Esophagus squamous epithelium (tissue), 5 donors: ENCODE measurements at regions not wholly inside any gene's neighbourhood (a gene's known extent, or its start where the extent isn't known, plus 50 kb on each side); places are given as distances from the start of the nearest gene placed in this dataset.

ENCODE experiments used
- DNase-seq: peaks from one replicate; lab custom pipeline; 2025; lab: John Stamatoyannopoulos, UW
- H3K27ac ChIP-seq, 4 donors: fragments of 200-600 bp; sonication (generic); one replicate each; pipeline ENCODE4 v1.5.1; 2016 to 2019; ENCODE audit warnings: mild to moderate bottlenecking in 1 of 4
- H3K27me3 ChIP-seq, 4 donors: fragments of 200-600 bp; sonication (generic); 1 replicate in 3 of 4; 2 replicates in 1 of 4; pipeline versions ENCODE4 v1.5.1 to v1.6.0; 2017 to 2021; ENCODE audit warnings: antibody characterized with exemption in 1 of 4
- H3K36me3 ChIP-seq, 3 donors: fragments of 200-600 bp; sonication (generic); one replicate each; pipeline ENCODE4 v1.5.1; 2016 to 2019
- H3K4me1 ChIP-seq, 3 donors: fragments of 200-600 bp; sonication (generic); one replicate each; pipeline ENCODE4 v1.5.1; 2017 to 2019
- H3K4me3 ChIP-seq, 4 donors: fragments of 200-600 bp; sonication (generic); 1 replicate in 3 of 4; 2 replicates in 1 of 4; pipeline ENCODE4 v1.5.1; 2016 to 2019; ENCODE audit warnings: mild to moderate bottlenecking in 2 of 4, moderate library complexity in 1 of 4
- H3K9me3 ChIP-seq, 3 donors: fragments of 200-600 bp; sonication (generic); one replicate each; pipeline ENCODE4 v1.5.1; 2016 to 2019
- CTCF ChIP-seq, 6 experiments: fragments of 450-650 bp in 4 of 6; fragments of 200-600 bp in 2 of 6; sonication (generic) in 2 of 6; IDR thresholded peaks; one replicate each; pipeline ENCODE4 v1.5.1; 2016 to 2019; ENCODE audit warnings: antibody characterized with exemption in 6 of 6, mild to moderate bottlenecking in 4 of 6, moderate library complexity in 4 of 6
- POLR2A ChIP-seq, 4 donors: fragments of 450-650 bp; IDR thresholded peaks; one replicate each; pipeline ENCODE4 v1.6.1; 2017; ENCODE audit warnings: antibody characterized with exemption in 4 of 4, mild to moderate bottlenecking in 4 of 4, moderate library complexity in 3 of 4
- WGBS, 2 donors: methylation state at CpG; one replicate each; pipeline ENCODE4 v1.1.5; 2018; 5-methylcytosine and 5-hydroxymethylcytosine counted together
- intact Hi-C: fragments of 100-400 bp; cut with DNase I; formaldehyde crosslinking; loops from one replicate; pipeline ENCODE4 v1.15.0; 2022
- donor health status: DM: yes; HTN: yes; CAD: no.

GRCh38 chr4:184949020-184949419, 69.3 kb upstream of the HELT start:
- H3K9me3 ChIP-seq, result no peaks in the 10 kb centered on the region
- H3K27ac ChIP-seq, result no peak overlapping the region
- no peaks in the 10 kb centered on the region for H3K36me3 ChIP-seq
- H3K4me3 ChIP-seq, result no peak overlapping the region
- intact Hi-C loops, result no loop called here
- WGBS, 2 donors, result 67 to 82% methylated on average over 1 to 3 of the region's 3 CpGs
- H3K4me1 ChIP-seq, result peaks cover 0 to 13% (median 0%) of the 10 kb centered on the region in 3 donors
- no peak for TF ChIP-seq POLR2A (IDR thresholded peaks at IDR 0.05)
- TF ChIP-seq CTCF (IDR thresholded peaks at IDR 0.05), result no peak
- peaks cover 0 to 56% (median 0%) of the 10 kb centered on the region in 4 donors for H3K27me3 ChIP-seq
- DNase-seq, result no peak

GRCh38 chr4:184950117-184950830, 68.0 kb upstream of the HELT start:
- no peaks in the 10 kb centered on the region for H3K9me3 ChIP-seq
- no peak overlapping the region for H3K4me3 ChIP-seq
- DNase-seq, result no peak
- no peaks in the 10 kb centered on the region for H3K36me3 ChIP-seq
- H3K27me3 ChIP-seq, result peaks cover 0 to 62% (median 0%) of the 10 kb centered on the region in 4 donors
- intact Hi-C loops, result no loop called here
- H3K4me1 ChIP-seq, result peaks cover 0 to 18% (median 0%) of the 10 kb centered on the region in 3 donors
- WGBS, 2 donors, result 82 to 91% methylated on average over 8 to 9 of the region's 9 CpGs
- no peak overlapping the region for H3K27ac ChIP-seq
- no peak for TF ChIP-seq CTCF (IDR thresholded peaks at IDR 0.05)
- no peak for TF ChIP-seq POLR2A (IDR thresholded peaks at IDR 0.05)

GRCh38 chr4:184950926-184951325, 67.4 kb upstream of the HELT start:
- Histone ChIP-seq H3K27me3 (peaks cover 0 to 63% (median 0%) of the 10 kb centered on the region in 4 donors), H3K4me1 (peaks cover 0 to 18% (median 0%) of the 10 kb centered on the region in 3 donors), H3K36me3 (no peaks in the 10 kb centered on the region), H3K9me3 (no peaks in the 10 kb centered on the region), H3K4me3 (no peak overlapping the region), H3K27ac (no peak overlapping the region)
- TF ChIP-seq POLR2A (IDR thresholded peaks at IDR 0.05), result no peak
- no peak for TF ChIP-seq CTCF (IDR thresholded peaks at IDR 0.05)
- intact Hi-C loops, result no loop called here
- WGBS, 2 donors, result 84% methylated on average over 11 to 13 of the region's 13 CpGs
- DNase-seq, result no peak

GRCh38 chr4:184951668-184952160, 66.6 kb upstream of the HELT start:
- peaks cover 0 to 18% (median 0%) of the 10 kb centered on the region in 3 donors for H3K4me1 ChIP-seq
- no peak overlapping the region for H3K4me3 ChIP-seq
- no peak for TF ChIP-seq CTCF (IDR thresholded peaks at IDR 0.05)
- no peak for TF ChIP-seq POLR2A (IDR thresholded peaks at IDR 0.05)
- peaks cover 0 to 60% (median 0%) of the 10 kb centered on the region in 4 donors for H3K27me3 ChIP-seq
- no peak for DNase-seq
- no peaks in the 10 kb centered on the region for H3K9me3 ChIP-seq
- H3K36me3 ChIP-seq, result no peaks in the 10 kb centered on the region
- H3K27ac ChIP-seq, result no peak overlapping the region
- WGBS, 2 donors, result 86 to 91% methylated on average over 6 to 13 of the region's 22 CpGs
- intact Hi-C loops, result no loop called here

- no peak overlapping the region for H3K4me3 ChIP-seq
- H3K4me1 ChIP-seq, result peaks cover 0 to 18% (median 0%) of the 10 kb centered on the region in 3 donors
- H3K9me3 ChIP-seq, result no peaks in the 10 kb centered on the region
- H3K27me3 ChIP-seq, result peaks cover 0 to 54% (median 0%) of the 10 kb centered on the region in 4 donors
- TF ChIP-seq POLR2A (IDR thresholded peaks at IDR 0.05), result no peak
- no peak for TF ChIP-seq CTCF (IDR thresholded peaks at IDR 0.05)
- no peak overlapping the region for H3K27ac ChIP-seq
- no peaks in the 10 kb centered on the region for H3K36me3 ChIP-seq
- 70 to 80% methylated on average over 4 to 6 of the region's 6 CpGs for WGBS, 2 donors
- no peak for DNase-seq
- intact Hi-C loops, result no loop called here
Observed at GRCh38 chr4:184952522-184952921, 65.8 kb upstream of the HELT start.
